ENCODE measurements at regions not wholly inside any gene's neighbourhood (a gene's known extent, or its start where the extent isn't known, plus 50 kb on each side); places are given as distances from the start of the nearest gene placed in this dataset.

- H3K27ac ChIP-seq, result no peak overlapping the region
- H3K9me3 ChIP-seq, result no peaks in the 10 kb centered on the region
- H3K36me3 ChIP-seq, result no peaks in the 10 kb centered on the region
- no peak for DNase-seq (ENCODE audit: low spot score in 2 of 2)
- H3K27me3 ChIP-seq, result no peaks in the 10 kb centered on the region
- intact Hi-C loops (cut with DNase I; ENCODE audit: low total_unique reads), result no loop called here
- no peak overlapping the region for H3K4me3 ChIP-seq
- no peak for TF ChIP-seq POLR2AphosphoS5 (IDR thresholded peaks at IDR 0.05)
- TF ChIP-seq, protein P1, sequence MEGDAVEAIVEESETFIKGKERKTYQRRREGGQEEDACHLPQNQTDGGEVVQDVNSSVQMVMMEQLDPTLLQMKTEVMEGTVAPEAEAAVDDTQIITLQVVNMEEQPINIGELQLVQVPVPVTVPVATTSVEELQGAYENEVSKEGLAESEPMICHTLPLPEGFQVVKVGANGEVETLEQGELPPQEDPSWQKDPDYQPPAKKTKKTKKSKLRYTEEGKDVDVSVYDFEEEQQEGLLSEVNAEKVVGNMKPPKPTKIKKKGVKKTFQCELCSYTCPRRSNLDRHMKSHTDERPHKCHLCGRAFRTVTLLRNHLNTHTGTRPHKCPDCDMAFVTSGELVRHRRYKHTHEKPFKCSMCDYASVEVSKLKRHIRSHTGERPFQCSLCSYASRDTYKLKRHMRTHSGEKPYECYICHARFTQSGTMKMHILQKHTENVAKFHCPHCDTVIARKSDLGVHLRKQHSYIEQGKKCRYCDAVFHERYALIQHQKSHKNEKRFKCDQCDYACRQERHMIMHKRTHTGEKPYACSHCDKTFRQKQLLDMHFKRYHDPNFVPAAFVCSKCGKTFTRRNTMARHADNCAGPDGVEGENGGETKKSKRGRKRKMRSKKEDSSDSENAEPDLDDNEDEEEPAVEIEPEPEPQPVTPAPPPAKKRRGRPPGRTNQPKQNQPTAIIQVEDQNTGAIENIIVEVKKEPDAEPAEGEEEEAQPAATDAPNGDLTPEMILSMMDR (IDR thresholded peaks at IDR 0.05), result no peak
- no peaks in the 10 kb centered on the region for H3K4me1 ChIP-seq
Observed at GRCh38 chr5:23405316-23406068, 101.9 kb upstream of the PRDM9 start.

DNA sequence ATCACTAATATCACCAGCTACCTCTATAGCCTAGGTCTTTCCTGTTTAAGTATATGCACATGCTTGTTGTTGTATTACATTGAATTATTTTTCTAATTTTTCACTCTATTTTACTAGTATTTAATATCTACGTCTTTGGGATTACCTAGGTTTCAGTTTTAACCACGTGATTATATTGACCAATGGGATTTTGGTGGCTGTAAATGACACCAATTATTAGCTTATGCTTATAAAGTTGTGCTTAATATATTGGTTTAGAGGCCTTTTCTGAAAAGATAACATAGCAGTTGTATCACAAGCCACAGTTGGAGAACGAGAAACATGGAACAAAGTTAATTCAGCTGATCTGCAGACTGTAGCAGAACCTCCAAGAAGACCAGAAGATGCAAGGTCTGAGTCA lies 104.8 kb upstream of the PRDM9 start:
- H3K27me3 ChIP-seq, result no peaks in the 10 kb centered on the region
- TF ChIP-seq POLR2AphosphoS5 (IDR thresholded peaks at IDR 0.05) (no peak), POLR2A (IDR thresholded peaks at IDR 0.05) (no peak)
- TF ChIP-seq, protein P1 (IDR thresholded peaks at IDR 0.05), result no peak
- DNase-seq (ENCODE audit: low spot score in 2 of 2), result no peak
- no peak overlapping the region for H3K27ac ChIP-seq
- H3K4me3 ChIP-seq, result no peak overlapping the region
- no peaks in the 10 kb centered on the region for H3K36me3 ChIP-seq
- H3K4me1 ChIP-seq, result no peaks in the 10 kb centered on the region
- intact Hi-C loops (cut with DNase I; ENCODE audit: low total_unique reads), result no loop called here
- no peaks in the 10 kb centered on the region for H3K9me3 ChIP-seq

DNA sequence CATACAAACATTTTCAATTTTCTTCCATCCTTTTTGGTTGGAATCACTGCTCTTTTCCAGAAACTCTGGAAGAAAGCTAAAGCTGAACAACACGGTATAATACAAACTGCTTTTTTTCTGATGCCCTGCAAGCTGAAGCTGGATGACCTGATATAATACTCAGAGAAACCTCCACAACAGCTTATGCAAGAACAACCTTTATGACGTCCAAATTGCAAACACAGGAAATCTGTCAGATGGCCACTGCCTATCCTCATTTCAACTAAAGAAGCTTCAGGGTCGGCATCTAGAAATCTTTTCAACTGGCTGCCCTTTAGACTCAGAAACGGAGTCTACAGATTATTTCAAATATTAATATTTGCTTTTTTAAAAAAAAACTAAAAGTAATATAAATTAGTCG lies 106.5 kb upstream of the PRDM9 start:
- Histone ChIP-seq H3K36me3 (no peaks in the 10 kb centered on the region), H3K4me3 (no peak overlapping the region), H3K27me3 (no peaks in the 10 kb centered on the region), H3K4me1 (no peaks in the 10 kb centered on the region), H3K27ac (no peak overlapping the region), H3K9me3 (no peaks in the 10 kb centered on the region)
- no peak for DNase-seq (ENCODE audit: low spot score in 2 of 2)
- intact Hi-C loops (cut with DNase I; ENCODE audit: low total_unique reads), result no loop called here
- TF ChIP-seq POLR2A (IDR thresholded peaks at IDR 0.05) (no peak), POLR2AphosphoS5 (IDR thresholded peaks at IDR 0.05) (no peak)
- TF ChIP-seq, protein P1 (IDR thresholded peaks at IDR 0.05), result no peak

- TF ChIP-seq POLR2AphosphoS5 (IDR thresholded peaks at IDR 0.05), result no peak
- no peak for TF ChIP-seq POLR2A (IDR thresholded peaks at IDR 0.05)
- TF ChIP-seq, protein P1 (IDR thresholded peaks at IDR 0.05), result no peak
- Histone ChIP-seq H3K27me3 (no peaks in the 10 kb centered on the region), H3K36me3 (no peaks in the 10 kb centered on the region), H3K9me3 (no peaks in the 10 kb centered on the region), H3K4me3 (no peak overlapping the region), H3K27ac (no peak overlapping the region), H3K4me1 (no peaks in the 10 kb centered on the region)
- no peak for DNase-seq (ENCODE audit: low spot score in 2 of 2)
- intact Hi-C loops (cut with DNase I; ENCODE audit: low total_unique reads), result no loop called here
Observed at GRCh38 chr5:23396346-23396745, 111.1 kb upstream of the PRDM9 start.

DNA sequence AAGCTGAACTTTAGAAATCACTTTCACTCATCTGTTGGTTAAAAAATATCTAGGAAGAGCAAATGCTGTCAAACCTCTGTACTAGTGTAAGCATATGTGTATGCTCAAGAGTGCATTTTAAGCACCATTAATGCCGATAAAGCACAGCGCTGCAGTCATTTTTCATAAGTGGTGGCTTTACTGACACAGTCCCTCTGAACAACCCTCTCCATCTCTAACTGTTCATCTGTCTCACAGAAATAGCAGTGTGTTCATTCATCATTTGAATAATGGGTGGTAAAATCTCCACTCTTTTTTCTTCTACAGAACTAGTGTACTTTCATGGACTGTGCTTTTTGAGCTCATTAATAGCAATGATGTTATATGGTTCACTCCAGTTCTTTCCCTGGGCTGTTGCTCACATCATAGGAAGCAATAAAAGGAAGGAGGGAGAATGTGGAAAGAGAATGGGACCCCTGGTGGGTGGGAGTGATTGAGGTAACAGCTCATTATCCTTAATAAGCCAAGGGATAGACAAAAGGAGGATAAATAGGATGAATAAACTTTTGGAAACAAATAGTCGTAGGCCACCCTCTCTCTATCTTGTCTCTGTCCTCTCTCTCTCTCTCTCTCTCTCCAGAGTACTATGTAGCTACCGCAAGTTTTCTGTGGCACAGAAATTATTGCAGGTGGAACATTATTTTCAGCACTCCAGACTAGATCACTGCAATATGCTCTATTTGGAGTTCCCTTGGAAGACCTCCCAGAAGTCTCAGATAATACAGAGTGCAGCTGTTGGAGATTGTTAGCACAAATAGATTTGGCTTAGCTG lies 117.9 kb upstream of the PRDM9 start:
- Histone ChIP-seq H3K9me3 (no peaks in the 10 kb centered on the region), H3K36me3 (no peaks in the 10 kb centered on the region), H3K27me3 (no peaks in the 10 kb centered on the region), H3K27ac (no peak overlapping the region), H3K4me1 (no peaks in the 10 kb centered on the region), H3K4me3 (no peak overlapping the region)
- TF ChIP-seq POLR2A (IDR thresholded peaks at IDR 0.05) (no peak), POLR2AphosphoS5 (IDR thresholded peaks at IDR 0.05) (no peak)
- TF ChIP-seq, protein P1 (IDR thresholded peaks at IDR 0.05), result no peak
- no peak for DNase-seq (ENCODE audit: low spot score in 2 of 2)
- intact Hi-C loops (cut with DNase I; ENCODE audit: low total_unique reads), result no loop called here
